GM12872 (cell line): ENCODE measurements at regions not wholly inside any gene's neighbourhood (a gene's known extent, or its start where the extent isn't known, plus 50 kb on each side); places are given as distances from the start of the nearest gene placed in this dataset.

ENCODE experiments used
- CTCF ChIP-seq: IDR thresholded peaks from 3 replicates; pipeline ENCODE4 v1.5.1; 2011; ENCODE audit warnings: low read depth, mild to moderate bottlenecking, low read length, moderate library complexity; ENCODE audit not compliant: insufficient read depth

- TF ChIP-seq CTCF: no peak
Measured at GRCh38 chr6:81878479-81878878, 126.0 kb upstream of the TENT5A start.

GRCh38 chr6:81876971-81877370, 124.5 kb upstream of the TENT5A start:
- no peak for TF ChIP-seq CTCF

- TF ChIP-seq CTCF: no peak
Measured at GRCh38 chr6:81875782-81876293, 123.4 kb upstream of the TENT5A start.

- no peak for TF ChIP-seq CTCF
Measured at GRCh38 chr6:81865712-81866111, 113.2 kb upstream of the TENT5A start.

GRCh38 chr6:81864124-81864523, 111.6 kb upstream of the TENT5A start:
- no peak for TF ChIP-seq CTCF

- TF ChIP-seq CTCF: no peak
Measured at GRCh38 chr6:81863123-81863522, 110.6 kb upstream of the TENT5A start.

- TF ChIP-seq CTCF: no peak
Measured at GRCh38 chr6:81861281-81861680, 108.8 kb upstream of the TENT5A start.

GRCh38 chr6:81859884-81860283, 107.4 kb upstream of the TENT5A start:
- no peak for TF ChIP-seq CTCF
